CD14-positive monocyte (primary cell): ENCODE measurements at regions not wholly inside any gene's neighbourhood (a gene's known extent, or its start where the extent isn't known, plus 50 kb on each side); places are given as distances from the start of the nearest gene placed in this dataset.
A peak's percentile ranks its signal among the peaks of the same experiment; 100 is the strongest.

ENCODE experiments used
- DNase-seq, 3 donors: peaks; one replicate each; pipeline ENCODE4 v3.0.0-alpha.2; 2011 to 2022
- H2AFZ ChIP-seq: 2 replicates; pipeline ENCODE4 v1.6.0; 2012; ENCODE audit warnings: mild to moderate bottlenecking, low read depth, low read length, inconsistent platforms; ENCODE audit not compliant: insufficient read depth, poor library complexity, severe bottlenecking
- H3K27ac ChIP-seq, 2 donors: 1 replicate in 1 of 2; 2 replicates in 1 of 2; pipeline ENCODE4 v1.5.1; 2012 to 2013; ENCODE audit warnings: low read length in 2 of 2, control low read depth in 1 of 2, inconsistent platforms in 1 of 2, low read depth in 1 of 2, mild to moderate bottlenecking in 1 of 2
- H3K27me3 ChIP-seq, 2 donors: one replicate each; pipeline versions ENCODE4 v1.6.0 to v1.6.1; 2011 to 2013; ENCODE audit warnings: low read length in 2 of 2; ENCODE audit not compliant: control insufficient read depth in 2 of 2, insufficient read depth in 2 of 2
- H3K36me3 ChIP-seq, 2 donors: replicated peaks in 1 of 2; 1 replicate in 1 of 2; 2 replicates in 1 of 2; pipeline versions ENCODE4 v1.5.1 to v1.6.1; 2012 to 2013; ENCODE audit warnings: low read length in 2 of 2, control low read depth in 1 of 2, inconsistent platforms in 1 of 2, mild to moderate bottlenecking in 1 of 2; ENCODE audit not compliant: insufficient read depth in 2 of 2, control insufficient read depth in 1 of 2
- H3K4me1 ChIP-seq, 2 donors: 1 replicate in 1 of 2; 2 replicates in 1 of 2; pipeline versions ENCODE4 v1.5.1 to v1.6.1; 2012 to 2013; ENCODE audit warnings: low read length in 2 of 2, control low read depth in 1 of 2, inconsistent platforms in 1 of 2, mild to moderate bottlenecking in 1 of 2, moderate library complexity in 1 of 2; ENCODE audit not compliant: insufficient read depth in 2 of 2, control insufficient read depth in 1 of 2
- H3K4me2 ChIP-seq: replicated peaks from 2 replicates; pipeline ENCODE3; 2012; ENCODE audit warnings: low read length, moderate library complexity, mild to moderate bottlenecking; ENCODE audit not compliant: poor library complexity, severe bottlenecking; ENCODE audit errors: extremely low read depth
- H3K4me3 ChIP-seq, 3 experiments: fragments of 200-600 bp in 1 of 3; sonication (generic) in 1 of 3; replicated peaks in 1 of 3; 1 replicate in 2 of 3; 2 replicates in 1 of 3; pipeline ENCODE4 v1.5.1; 2011 to 2013; ENCODE audit warnings: low read length in 3 of 3, mild to moderate bottlenecking in 3 of 3, control low read depth in 2 of 3, low read depth in 2 of 3, inconsistent platforms in 1 of 3, moderate library complexity in 1 of 3
- H3K79me2 ChIP-seq: 2 replicates; pipeline ENCODE4 v1.6.0; 2012; ENCODE audit warnings: mild to moderate bottlenecking, control low read depth, inconsistent platforms, low read length, moderate library complexity; ENCODE audit not compliant: insufficient read depth
- H3K9ac ChIP-seq: 2 replicates; pipeline ENCODE4 v1.6.0; 2017; ENCODE audit warnings: low read length, mild to moderate bottlenecking; ENCODE audit not compliant: insufficient read depth, poor library complexity, severe bottlenecking
- H3K9me3 ChIP-seq, 2 donors: replicated peaks in 1 of 2; 1 replicate in 1 of 2; 2 replicates in 1 of 2; pipeline versions ENCODE4 v1.5.1 to v1.6.1; 2012 to 2013; ENCODE audit warnings: low read length in 2 of 2, control low read depth in 1 of 2; ENCODE audit not compliant: control insufficient read depth in 1 of 2, insufficient read depth in 1 of 2
- H4K20me1 ChIP-seq: 2 replicates; pipeline ENCODE4 v1.6.0; 2012; ENCODE audit warnings: mild to moderate bottlenecking, low read length, control low read depth, moderate library complexity; ENCODE audit not compliant: insufficient read depth
- H3K27ac Mint-ChIP-seq, 7 donors: one replicate each; pipeline ENCODE4 v1.8.0; 2020; ENCODE audit warnings: mild to moderate bottlenecking in 7 of 7, mixed read lengths in 7 of 7, moderate library complexity in 6 of 7, inconsistent platforms in 2 of 7
- H3K27me3 Mint-ChIP-seq, 3 donors: one replicate each; pipeline ENCODE4 v1.8.0; 2021 to 2022; ENCODE audit warnings: low read depth in 3 of 3, mild to moderate bottlenecking in 3 of 3, mixed read lengths in 3 of 3, moderate library complexity in 3 of 3, inconsistent platforms in 1 of 3
- H3K36me3 Mint-ChIP-seq, 2 donors: one replicate each; pipeline ENCODE4 v1.8.0; 2020; ENCODE audit warnings: mixed read lengths in 2 of 2, inconsistent platforms in 1 of 2, mild to moderate bottlenecking in 1 of 2
- H3K4me1 Mint-ChIP-seq: one replicate; pipeline ENCODE4 v1.8.0; 2020; ENCODE audit warnings: mild to moderate bottlenecking, mixed read lengths
- H3K4me3 Mint-ChIP-seq, 2 donors: one replicate each; pipeline ENCODE4 v1.8.0; 2020; ENCODE audit warnings: mild to moderate bottlenecking in 2 of 2, mixed read lengths in 2 of 2, moderate library complexity in 1 of 2
- H3K9me3 Mint-ChIP-seq, 7 donors: one replicate each; pipeline ENCODE4 v1.8.0; 2020 to 2022; ENCODE audit warnings: mixed read lengths in 7 of 7, mild to moderate bottlenecking in 6 of 7, moderate library complexity in 6 of 7, inconsistent platforms in 2 of 7
- CTCF ChIP-seq: fragments of 200-600 bp; IDR thresholded peaks from one replicate; pipeline ENCODE4 v1.8.0; 2022; ENCODE audit warnings: antibody characterized with exemption, mild to moderate bottlenecking
- WGBS: methylation state at CpG from one replicate; pipeline ENCODE4 v1.1.5; 2013; ENCODE audit warnings: missing lambda C conversion rate; ENCODE audit not compliant: insufficient coverage; 5-methylcytosine and 5-hydroxymethylcytosine counted together
- intact Hi-C, 2 donors: fragments of 100-400 bp; cut with micrococcal nuclease; formaldehyde crosslinking; loops; one replicate each; pipeline versions ENCODE4 v1.15.0 to v1.15.1; 2023

GRCh38 chr3:59660852-59661625 is 611.2 kb upstream of the CFAP20DC start:
- Histone ChIP-seq H3K4me2 (no peak overlapping the region), H3K79me2 (no peaks in the 10 kb centered on the region), H3K4me1 (no peaks in the 10 kb centered on the region), H3K36me3 (no peaks in the 10 kb centered on the region), H3K9me3 (no peaks in the 10 kb centered on the region), H2AFZ (no peak overlapping the region), H3K4me3 (no peak overlapping the region), H3K27ac (no peak overlapping the region), H4K20me1 (no peaks in the 10 kb centered on the region), H3K27me3 (no peaks in the 10 kb centered on the region), H3K9ac (no peak overlapping the region)
- 93% methylated on average over 3 of the region's 9 CpGs for WGBS
- no peaks in the 10 kb centered on the region for H3K36me3 Mint-ChIP-seq
- TF ChIP-seq CTCF: no peak
- no peak overlapping the region for H3K4me3 Mint-ChIP-seq
- no peaks in the 10 kb centered on the region for H3K27me3 Mint-ChIP-seq
- no peaks in the 10 kb centered on the region for H3K4me1 Mint-ChIP-seq
- no peak for DNase-seq
- H3K27ac Mint-ChIP-seq: peak overlapping the region in 1 of 7 donors; percentile 38
- intact Hi-C loops: no loop called here
- peaks cover 0 to 9% (median 2%) of the 10 kb centered on the region in 7 donors for H3K9me3 Mint-ChIP-seq

- no peaks in the 10 kb centered on the region for H3K4me1 Mint-ChIP-seq
- H3K36me3 Mint-ChIP-seq: no peaks in the 10 kb centered on the region
- Histone ChIP-seq H3K36me3 (no peaks in the 10 kb centered on the region), H2AFZ (no peak overlapping the region), H3K4me2 (no peak overlapping the region), H3K4me1 (no peaks in the 10 kb centered on the region), H3K9me3 (no peaks in the 10 kb centered on the region), H3K27me3 (no peaks in the 10 kb centered on the region), H3K79me2 (no peaks in the 10 kb centered on the region), H3K9ac (no peak overlapping the region), H4K20me1 (no peaks in the 10 kb centered on the region), H3K27ac (no peak overlapping the region), H3K4me3 (no peak overlapping the region)
- DNase-seq: no peak
- no peak overlapping the region for H3K27ac Mint-ChIP-seq
- no peaks in the 10 kb centered on the region for H3K27me3 Mint-ChIP-seq
- TF ChIP-seq CTCF: no peak
- no CpG with 5 or more reads among the region's 1 CpG for WGBS
- H3K4me3 Mint-ChIP-seq: no peak overlapping the region
- intact Hi-C loops: no loop called here
- H3K9me3 Mint-ChIP-seq: peaks cover 0 to 9% (median 3%) of the 10 kb centered on the region in 7 donors
Observed at GRCh38 chr3:59660376-59660775, 610.6 kb upstream of the CFAP20DC start.
